ENCODE measurements at regions not wholly inside any gene's neighbourhood (a gene's known extent, or its start where the extent isn't known, plus 50 kb on each side); places are given as distances from the start of the nearest gene placed in this dataset.
A peak's percentile ranks its signal among the peaks of the same experiment; 100 is the strongest.

GRCh38 chr17:13429201-13429600 lies 172.5 kb downstream of the HS3ST3A1 start:
- Mint-ChIP-seq H3K4me1 (no peaks in the 10 kb centered on the region), H3K4me3 (no peak overlapping the region), H3K27me3 (ENCODE audit: low read depth) (no peaks in the 10 kb centered on the region; the same call in 1 of the 2 replicates), H3K36me3 (ENCODE audit: insufficient read depth in 1 of 3, low read depth in 3 of 3) (no peaks in the 10 kb centered on the region), H3K9me3 (peaks cover 0 to 1% of the 10 kb centered on the region in 2 experiments; a peak in 1 of 5 replicates), H3K27ac (no peak overlapping the region)
- Histone ChIP-seq H3K4ac (ENCODE audit: low read depth, low read length) (no peak overlapping the region), H2AFZ (ENCODE audit: low read length) (no peak overlapping the region), H2BK15ac (ENCODE audit: low read depth, low read length) (no peak overlapping the region), H3K27ac (ENCODE audit: insufficient read length, low read depth, low read length) (no peak overlapping the region), H4K5ac (ENCODE audit: insufficient read length, low read depth, low read length) (no peak overlapping the region), H4K8ac (replicated peaks; ENCODE audit: insufficient read length, low read depth, low read length) (no peak overlapping the region), H3K9me3 (ENCODE audit: control insufficient read depth, low read depth, low read length) (no peaks in the 10 kb centered on the region), H3K56ac (ENCODE audit: insufficient read length, low read depth, low read length) (no peak overlapping the region), H3K9ac (ENCODE audit: extremely low read depth, insufficient read length, low read length) (no peak overlapping the region), H4K91ac (ENCODE audit: insufficient read length, low read depth, low read length) (no peak overlapping the region), H3K27me3 (ENCODE audit: insufficient read depth, low read length) (no peaks in the 10 kb centered on the region), H2BK120ac (ENCODE audit: low read depth, low read length, poor library complexity, severe bottlenecking) (no peak overlapping the region), H3K23ac (ENCODE audit: insufficient read length, low read depth, low read length) (no peak overlapping the region), H3K79me2 (ENCODE audit: insufficient read depth, low read length) (no peaks in the 10 kb centered on the region), H2BK5ac (ENCODE audit: insufficient read length, low read length) (peak overlapping the region; percentile 8), H3K79me1 (ENCODE audit: insufficient read depth, low read depth, low read length, poor library complexity, severe bottlenecking) (no peaks in the 10 kb centered on the region), H2AK5ac (ENCODE audit: insufficient read length, low read length) (no peak overlapping the region), H3K18ac (ENCODE audit: insufficient read length, low read depth, low read length) (no peak overlapping the region), H3K14ac (ENCODE audit: insufficient read depth, low read length) (no peak overlapping the region), H2BK12ac (ENCODE audit: insufficient read length, low read depth, low read length) (no peak overlapping the region), H3K4me1 (ENCODE audit: insufficient read depth, low read length) (no peaks in the 10 kb centered on the region), H3T11ph (ENCODE audit: low read length) (no peak overlapping the region), H3K23me2 (ENCODE audit: insufficient read length, low read depth, low read length, poor library complexity, severe bottlenecking) (no peaks in the 10 kb centered on the region), H4K20me1 (ENCODE audit: control insufficient read depth, insufficient read depth, insufficient read length) (no peaks in the 10 kb centered on the region), H3K4me2 (ENCODE audit: insufficient read depth, insufficient read length, low read length) (no peak overlapping the region), H2BK20ac (ENCODE audit: low read depth, low read length, poor library complexity, severe bottlenecking) (no peak overlapping the region)
- WGBS (ENCODE audit: extremely low coverage, insufficient read length, low lambda C conversion rate) = no CpG with 5 or more reads among the region's 5 CpGs
- DNase-seq = no peak
- TF ChIP-seq, protein P1, sequence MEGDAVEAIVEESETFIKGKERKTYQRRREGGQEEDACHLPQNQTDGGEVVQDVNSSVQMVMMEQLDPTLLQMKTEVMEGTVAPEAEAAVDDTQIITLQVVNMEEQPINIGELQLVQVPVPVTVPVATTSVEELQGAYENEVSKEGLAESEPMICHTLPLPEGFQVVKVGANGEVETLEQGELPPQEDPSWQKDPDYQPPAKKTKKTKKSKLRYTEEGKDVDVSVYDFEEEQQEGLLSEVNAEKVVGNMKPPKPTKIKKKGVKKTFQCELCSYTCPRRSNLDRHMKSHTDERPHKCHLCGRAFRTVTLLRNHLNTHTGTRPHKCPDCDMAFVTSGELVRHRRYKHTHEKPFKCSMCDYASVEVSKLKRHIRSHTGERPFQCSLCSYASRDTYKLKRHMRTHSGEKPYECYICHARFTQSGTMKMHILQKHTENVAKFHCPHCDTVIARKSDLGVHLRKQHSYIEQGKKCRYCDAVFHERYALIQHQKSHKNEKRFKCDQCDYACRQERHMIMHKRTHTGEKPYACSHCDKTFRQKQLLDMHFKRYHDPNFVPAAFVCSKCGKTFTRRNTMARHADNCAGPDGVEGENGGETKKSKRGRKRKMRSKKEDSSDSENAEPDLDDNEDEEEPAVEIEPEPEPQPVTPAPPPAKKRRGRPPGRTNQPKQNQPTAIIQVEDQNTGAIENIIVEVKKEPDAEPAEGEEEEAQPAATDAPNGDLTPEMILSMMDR (conservative IDR thresholded peaks at IDR 0.05) = no peak

Measured in H9 (cell line).